Right cardiac atrium (tissue), 5 donors: ENCODE measurements at regions not wholly inside any gene's neighbourhood (a gene's known extent, or its start where the extent isn't known, plus 50 kb on each side); places are given as distances from the start of the nearest gene placed in this dataset.

Source experiments
- ATAC-seq, 2 donors: fragments of 200-7000 bp; cut with Tn5 transposase; one replicate each; pipeline versions ENCODE4 v1.8.0 to v1.9.1; 2020; ENCODE audit warnings: moderate library complexity in 2 of 2, mild to moderate bottlenecking in 1 of 2
- DNase-seq, 3 donors: peaks; one replicate each; pipeline ENCODE4 v3.0.0-alpha.2; 2020
- H3K27ac ChIP-seq: one replicate; pipeline ENCODE4 v1.5.1; 2013; ENCODE audit warnings: mild to moderate bottlenecking, low read length, control low read depth, moderate library complexity
- H3K27me3 ChIP-seq: one replicate; pipeline ENCODE4 v1.6.1; 2013; ENCODE audit not compliant: control insufficient read depth, insufficient read depth
- H3K4me1 ChIP-seq: one replicate; pipeline ENCODE4 v1.6.1; 2013; ENCODE audit warnings: low read length; ENCODE audit not compliant: control insufficient read depth, insufficient read depth
- H3K4me3 ChIP-seq: one replicate; pipeline ENCODE4 v1.5.1; 2013; ENCODE audit warnings: low read length, control low read depth
- H3K9me3 ChIP-seq: one replicate; pipeline ENCODE4 v1.6.1; 2013; ENCODE audit warnings: low read length; ENCODE audit not compliant: control insufficient read depth
- WGBS: extraction: QIAGEN DNeasy Blood & Tissue Kit; methylation state at CpG from one replicate; pipeline ENCODE4 v1.1.7; 2013; 5-methylcytosine and 5-hydroxymethylcytosine counted together
- intact Hi-C, 4 donors: fragments of 100-400 bp; cut with DNase I; formaldehyde crosslinking; loops; one replicate each; pipeline versions ENCODE4 v1.11.0 to v1.14.0; 2022 to 2023
- donor health status: healthy with polysubstance abuse.
- donor health status: DM: no; HTN: yes; CAD: no.
- donor health status: DM: no; HTN: no; CAD: no.
- donor health status: DM: no; HTN: yes; CAD: no; lungs with severe emphysema.
- donor health status: DM: yes; HTN: yes; CAD: no.

- WGBS, result 75% methylated on average over 8 of the region's 8 CpGs
- no peak overlapping the region for H3K27ac ChIP-seq
- peaks cover 3% of the 10 kb centered on the region for H3K4me1 ChIP-seq
- no peak overlapping the region for H3K4me3 ChIP-seq
- no peak for ATAC-seq
- no peaks in the 10 kb centered on the region for H3K27me3 ChIP-seq
- peak in 1 of 3 donors; percentile 14 for DNase-seq
- intact Hi-C loops, result no loop called here
- H3K9me3 ChIP-seq, result no peaks in the 10 kb centered on the region
Measured at GRCh38 chr4:79023799-79024770, 84.8 kb upstream of the PAQR3 start.

- WGBS, result 87% methylated on average over 9 of the region's 9 CpGs
- DNase-seq (peak in 1 of 3 donors; percentile 32), ATAC-seq (no peak)
- H3K27ac ChIP-seq, result no peak overlapping the region
- H3K4me3 ChIP-seq, result no peak overlapping the region
- peaks cover 3% of the 10 kb centered on the region for H3K4me1 ChIP-seq
- intact Hi-C loops, result no loop called here
- no peaks in the 10 kb centered on the region for H3K27me3 ChIP-seq
- H3K9me3 ChIP-seq, result no peaks in the 10 kb centered on the region
Measured at GRCh38 chr4:79022529-79022928, 83.3 kb upstream of the PAQR3 start.

GRCh38 chr4:79017481-79017880 is 78.2 kb upstream of the PAQR3 start:
- ATAC-seq (no peak), DNase-seq (no peak)
- Histone ChIP-seq H3K4me3 (no peak overlapping the region), H3K27me3 (no peaks in the 10 kb centered on the region), H3K27ac (no peak overlapping the region), H3K4me1 (no peaks in the 10 kb centered on the region), H3K9me3 (no peaks in the 10 kb centered on the region)
- intact Hi-C loops, result no loop called here
- WGBS, result 83% methylated on average over 1 of the region's 1 CpG

- WGBS, result 78% methylated on average over 3 of the region's 3 CpGs
- ATAC-seq (no peak), DNase-seq (no peak)
- H3K27me3 ChIP-seq, result no peaks in the 10 kb centered on the region
- H3K9me3 ChIP-seq, result no peaks in the 10 kb centered on the region
- intact Hi-C loops, result no loop called here
- H3K27ac ChIP-seq, result no peak overlapping the region
- H3K4me3 ChIP-seq, result no peak overlapping the region
- no peaks in the 10 kb centered on the region for H3K4me1 ChIP-seq
Measured at GRCh38 chr4:79016878-79017277, 77.6 kb upstream of the PAQR3 start.

GRCh38 chr4:79015411-79015810 is 76.2 kb upstream of the PAQR3 start:
- 53% methylated on average over 2 of the region's 2 CpGs for WGBS

GRCh38 chr4:79014230-79014629 is 75.0 kb upstream of the PAQR3 start:
- intact Hi-C loops, result no loop called here
- 83% methylated on average over 3 of the region's 3 CpGs for WGBS
- no peak for ATAC-seq

More at GRCh38 chr4:79015411-79015810, 76.2 kb upstream of the PAQR3 start:
- ATAC-seq (no peak), DNase-seq (no peak)
- no peak overlapping the region for H3K27ac ChIP-seq
- H3K27me3 ChIP-seq, result no peaks in the 10 kb centered on the region
- H3K4me3 ChIP-seq, result no peak overlapping the region
- intact Hi-C loops, result no loop called here
- H3K9me3 ChIP-seq, result no peaks in the 10 kb centered on the region
- no peaks in the 10 kb centered on the region for H3K4me1 ChIP-seq

GRCh38 chr4:79013756-79014155 is 74.5 kb upstream of the PAQR3 start:
- intact Hi-C loops, result no loop called here
- DNase-seq, result no peak
- Histone ChIP-seq H3K9me3 (no peaks in the 10 kb centered on the region), H3K4me1 (no peaks in the 10 kb centered on the region), H3K27ac (no peak overlapping the region), H3K4me3 (no peak overlapping the region), H3K27me3 (no peaks in the 10 kb centered on the region)
- ATAC-seq, result no peak
- WGBS, result 46% methylated on average over 3 of the region's 3 CpGs

More at GRCh38 chr4:79014230-79014629, 75.0 kb upstream of the PAQR3 start:
- no peak overlapping the region for H3K27ac ChIP-seq
- DNase-seq, result no peak
- no peaks in the 10 kb centered on the region for H3K9me3 ChIP-seq
- no peaks in the 10 kb centered on the region for H3K4me1 ChIP-seq
- no peaks in the 10 kb centered on the region for H3K27me3 ChIP-seq
- H3K4me3 ChIP-seq, result no peak overlapping the region

GRCh38 chr4:78990938-78991810 is 51.9 kb upstream of the PAQR3 start:
- Histone ChIP-seq H3K9me3 (no peaks in the 10 kb centered on the region), H3K4me3 (no peak overlapping the region), H3K27ac (no peak overlapping the region), H3K4me1 (no peaks in the 10 kb centered on the region), H3K27me3 (no peaks in the 10 kb centered on the region)
- WGBS, result 46% methylated on average over 4 of the region's 4 CpGs
- DNase-seq (no peak), ATAC-seq (peak in 1 of 2 donors; percentile 81)
- intact Hi-C loops, result no loop called here

GRCh38 chr4:78989697-78990270 is 50.5 kb upstream of the PAQR3 start:
- Histone ChIP-seq H3K9me3 (no peaks in the 10 kb centered on the region), H3K4me1 (no peaks in the 10 kb centered on the region), H3K4me3 (no peak overlapping the region), H3K27me3 (no peaks in the 10 kb centered on the region), H3K27ac (no peak overlapping the region)
- no peak for ATAC-seq
- WGBS, result 70% methylated on average over 19 of the region's 19 CpGs
- DNase-seq, result no peak
- intact Hi-C loops, result no loop called here
